CD1c-positive myeloid dendritic cell (primary cell): ENCODE measurements at regions not wholly inside any gene's neighbourhood (a gene's known extent, or its start where the extent isn't known, plus 50 kb on each side); places are given as distances from the start of the nearest gene placed in this dataset.
A peak's percentile ranks its signal among the peaks of the same experiment; 100 is the strongest.

Source experiments
- DNase-seq: peaks from one replicate; pipeline ENCODE4 v3.0.0-alpha.2; 2016; ENCODE audit errors: extremely low spot score

GRCh38 chr1:50358962-50359361 lies 64.3 kb downstream of the DMRTA2 start:
- DNase-seq = no peak

DNA sequence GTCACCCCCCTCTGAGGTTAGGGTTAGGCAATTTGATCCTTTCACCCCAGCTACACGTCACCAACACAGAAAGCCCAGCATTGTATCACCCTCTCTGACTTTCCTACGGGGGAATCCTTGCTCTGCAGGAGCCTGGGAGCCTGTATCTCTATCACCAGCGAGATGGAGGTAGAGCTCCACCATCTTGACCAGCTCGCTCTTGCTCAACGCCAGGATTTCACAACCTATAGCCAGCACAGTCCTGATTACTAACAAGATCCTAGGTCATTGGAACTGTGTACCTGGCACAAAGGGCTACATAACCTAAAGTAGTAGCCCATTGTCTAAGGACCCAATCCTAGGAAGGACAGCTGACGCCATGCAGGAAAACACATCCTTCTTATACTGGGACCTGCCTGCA lies 66.1 kb downstream of the DMRTA2 start:
- DNase-seq = no peak

- DNase-seq = no peak
These were observed 68.4 kb downstream of the DMRTA2 start for GRCh38 chr1:50354813-50355212.

GRCh38 chr1:50352428-50352827 lies 70.8 kb downstream of the DMRTA2 start:
- DNase-seq = no peak

DNA sequence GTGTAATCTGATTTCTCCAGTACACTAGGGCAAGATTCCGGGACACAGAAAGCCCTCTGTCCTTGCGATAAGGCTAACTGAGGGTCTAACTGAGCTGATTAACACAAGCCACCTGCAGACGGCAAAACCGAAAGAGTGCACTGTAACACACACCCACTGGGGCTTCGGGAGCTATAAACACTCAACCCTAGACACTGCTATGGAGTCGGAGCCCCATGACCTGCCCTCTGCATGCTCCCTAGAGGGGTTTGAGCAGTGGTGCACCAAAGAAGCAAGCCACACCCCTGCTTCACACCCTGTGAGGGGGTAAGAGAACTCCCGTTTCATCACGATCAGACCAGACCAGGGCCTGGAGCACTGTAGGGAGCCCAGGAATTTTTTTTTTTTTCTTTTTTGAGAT lies 72.4 kb downstream of the DMRTA2 start:
- DNase-seq = no peak

GRCh38 chr1:50350421-50350820 lies 72.8 kb downstream of the DMRTA2 start:
- DNase-seq = no peak

GRCh38 chr1:50349242-50349565 lies 74.0 kb downstream of the DMRTA2 start:
- no peak for DNase-seq

GRCh38 chr1:50348449-50349241 lies 74.6 kb downstream of the DMRTA2 start:
- DNase-seq = peak; percentile 73

DNA sequence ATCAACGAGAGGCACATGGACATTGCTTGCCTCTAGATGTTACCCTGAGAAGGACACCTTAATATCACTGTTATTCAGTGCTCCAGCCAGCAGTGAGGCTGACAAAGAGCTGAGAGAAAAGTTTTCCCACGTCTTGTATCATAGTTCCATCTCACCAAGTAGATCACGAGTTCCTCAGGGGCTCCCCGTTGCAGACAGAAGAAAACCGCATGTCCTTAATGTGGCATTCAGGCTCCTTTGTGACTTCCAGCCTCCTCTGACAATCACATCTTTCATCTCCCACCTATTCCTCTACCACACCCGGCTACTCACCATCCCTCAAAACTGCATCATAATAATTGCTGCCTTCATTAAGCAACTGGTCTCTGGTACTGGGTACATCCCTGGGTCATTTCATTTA lies 75.3 kb downstream of the DMRTA2 start:
- DNase-seq = no peak

- no peak for DNase-seq
These were observed 76.6 kb downstream of the DMRTA2 start for GRCh38 chr1:50346621-50347020.

- no peak for DNase-seq
These were observed 79.9 kb downstream of the DMRTA2 start for GRCh38 chr1:50343323-50343722.

DNA sequence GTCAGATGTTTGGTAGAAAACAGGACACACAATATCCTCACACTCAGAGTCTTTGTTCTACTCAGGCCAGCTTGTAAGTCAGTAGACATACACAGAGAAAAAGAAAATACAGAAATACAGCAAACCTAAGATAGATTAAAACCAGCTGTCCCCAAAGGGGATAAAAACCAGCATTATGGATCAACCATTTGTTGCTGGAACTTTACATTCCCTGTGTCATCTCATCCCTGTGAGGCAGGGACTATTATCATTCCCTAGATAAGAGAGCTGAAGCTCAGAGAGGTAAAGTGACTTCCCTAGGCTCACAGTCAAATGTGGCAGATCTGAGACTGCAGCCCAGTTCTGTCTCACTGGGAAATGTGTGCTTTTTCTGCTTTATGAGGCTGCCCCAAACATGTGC lies 80.7 kb downstream of the DMRTA2 start:
- no peak for DNase-seq

- no peak for DNase-seq
These were observed 88.2 kb downstream of the DMRTA2 start for GRCh38 chr1:50335036-50335435.

DNA sequence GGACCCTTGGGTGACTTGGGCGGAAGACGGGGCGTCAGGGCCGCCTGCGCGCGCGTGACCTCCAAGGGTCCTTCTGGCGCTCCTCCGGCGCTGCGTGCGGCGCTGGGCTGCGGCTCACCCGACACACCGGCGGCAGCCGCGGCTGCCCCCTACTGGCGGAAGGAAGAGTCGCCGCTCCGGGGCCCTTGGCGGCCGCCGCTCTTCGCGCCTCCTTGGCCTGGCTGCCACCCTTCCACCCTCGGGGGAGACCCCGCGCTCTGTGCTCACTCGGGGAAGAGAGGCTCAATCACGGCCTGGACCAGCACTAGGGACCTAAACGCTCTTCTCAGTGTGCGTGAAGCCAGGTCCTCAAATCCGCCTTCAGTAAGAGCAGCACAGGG lies 89.7 kb downstream of the DMRTA2 start:
- peak; percentile 72 for DNase-seq

- DNase-seq = peak; percentile 69
These were observed 90.2 kb downstream of the DMRTA2 start for GRCh38 chr1:50332941-50333594.

- DNase-seq = no peak
These were observed 93.8 kb downstream of the DMRTA2 start for GRCh38 chr1:50329332-50329932.

- DNase-seq = no peak
These were observed 94.7 kb downstream of the DMRTA2 start for GRCh38 chr1:50328552-50328951.

- DNase-seq = no peak
These were observed 97.2 kb downstream of the DMRTA2 start for GRCh38 chr1:50326026-50326425.

GRCh38 chr1:50322579-50322978 lies 100.7 kb downstream of the DMRTA2 start:
- no peak for DNase-seq

GRCh38 chr1:50318428-50318827 lies 104.8 kb downstream of the DMRTA2 start:
- no peak for DNase-seq

- peak; percentile 1 for DNase-seq
These were observed 114.4 kb downstream of the DMRTA2 start for GRCh38 chr1:50308878-50309277.

- no peak for DNase-seq
These were observed 117.4 kb downstream of the DMRTA2 start for GRCh38 chr1:50305808-50306207.

DNA sequence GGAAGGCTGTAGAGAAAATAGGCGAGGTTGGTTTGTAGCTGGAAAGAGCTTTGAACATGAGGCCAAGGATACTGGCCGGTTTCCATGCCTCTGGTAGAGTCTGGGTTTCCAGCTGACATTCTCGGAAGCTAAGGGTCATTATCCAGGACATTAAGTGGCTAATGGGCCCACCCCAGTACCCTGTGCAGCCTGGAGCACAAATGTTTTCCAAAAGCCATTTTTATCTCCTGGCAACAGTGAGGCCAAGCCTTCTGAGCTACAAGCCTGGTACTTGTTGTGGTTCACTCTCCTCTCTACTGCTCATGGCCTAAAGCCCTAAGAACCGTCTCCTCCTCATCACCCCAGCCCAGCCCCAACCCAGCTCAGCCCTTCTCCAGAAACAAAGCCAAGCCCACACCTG lies 122.9 kb downstream of the DMRTA2 start:
- no peak for DNase-seq
